Keratinocyte (primary cell): ENCODE measurements at regions not wholly inside any gene's neighbourhood (a gene's known extent, or its start where the extent isn't known, plus 50 kb on each side); places are given as distances from the start of the nearest gene placed in this dataset.

Experiments
- DNase-seq: peaks from one replicate; pipeline ENCODE4 v3.0.0-alpha.2; 2011; ENCODE audit warnings: low read depth, missing footprints, low spot score
- FAIRE-seq: peaks from 2 replicates; lab custom pipeline; 2011; peaks lifted over from hg19 to GRCh38; lab: Jason Lieb, UNC
- H2AFZ ChIP-seq: 2 replicates; pipeline ENCODE4 v1.6.0; 2012; ENCODE audit warnings: low read length, control low read depth, inconsistent platforms; ENCODE audit not compliant: control insufficient read depth
- H3K27ac ChIP-seq: 2 replicates; pipeline ENCODE4 v1.5.1; 2011; ENCODE audit warnings: low read length; ENCODE audit not compliant: control insufficient read depth, insufficient read depth
- H3K27me3 ChIP-seq: 3 replicates; pipeline ENCODE4 v1.6.0; 2011; ENCODE audit warnings: low read length; ENCODE audit not compliant: control insufficient read depth, insufficient read depth; ENCODE audit errors: extremely low read depth
- H3K36me3 ChIP-seq, 2 experiments: 2 replicates in 1 of 2; 3 replicates in 1 of 2; pipeline ENCODE4 v1.5.1; 2011; ENCODE audit warnings: low read length in 2 of 2, mild to moderate bottlenecking in 1 of 2; ENCODE audit not compliant: control insufficient read depth in 2 of 2, insufficient read depth in 2 of 2; ENCODE audit errors: extremely low read depth in 1 of 2
- H3K4me1 ChIP-seq: 3 replicates; pipeline ENCODE4 v1.5.1; 2011; ENCODE audit warnings: low read length; ENCODE audit not compliant: control insufficient read depth, insufficient read depth; ENCODE audit errors: extremely low read depth
- H3K4me2 ChIP-seq: 3 replicates; pipeline ENCODE4 v1.6.0; 2011; ENCODE audit warnings: low read depth, low read length; ENCODE audit not compliant: control insufficient read depth, insufficient read depth; ENCODE audit errors: extremely low read depth
- H3K4me3 ChIP-seq, 3 experiments: fragments of 200-600 bp in 1 of 3; sonication (generic) in 1 of 3; 2 replicates in 2 of 3; 3 replicates in 1 of 3; pipeline ENCODE4 v1.5.1; 2011 to 2016; ENCODE audit warnings: low read length in 3 of 3, mild to moderate bottlenecking in 3 of 3, control low read depth in 2 of 3, inconsistent platforms in 1 of 3, low read depth in 1 of 3, mixed read lengths in 1 of 3, mixed run types in 1 of 3, moderate library complexity in 1 of 3; ENCODE audit not compliant: control insufficient read depth in 2 of 3, insufficient read depth in 2 of 3; ENCODE audit errors: extremely low read depth in 1 of 3
- H3K79me2 ChIP-seq: 2 replicates; pipeline ENCODE4 v1.6.0; 2012; ENCODE audit warnings: low read length; ENCODE audit not compliant: control insufficient read depth, insufficient read depth
- H3K9ac ChIP-seq: 3 replicates; pipeline ENCODE4 v1.6.0; 2011; ENCODE audit warnings: low read length; ENCODE audit not compliant: control insufficient read depth, insufficient read depth; ENCODE audit errors: extremely low read depth
- H3K9me1 ChIP-seq: 3 replicates; pipeline ENCODE4 v1.6.0; 2011; ENCODE audit warnings: low read length; ENCODE audit not compliant: control insufficient read depth, insufficient read depth; ENCODE audit errors: extremely low read depth
- H3K9me3 ChIP-seq: 2 replicates; pipeline ENCODE4 v1.5.1; 2012; ENCODE audit warnings: low read depth, low read length; ENCODE audit not compliant: control insufficient read depth
- H4K20me1 ChIP-seq: 3 replicates; pipeline ENCODE4 v1.6.0; 2011; ENCODE audit warnings: low read length; ENCODE audit not compliant: control insufficient read depth, insufficient read depth; ENCODE audit errors: extremely low read depth
- EZH2 ChIP-seq: IDR thresholded peaks from one replicate; pipeline ENCODE4 v1.6.1; 2012; ENCODE audit warnings: inconsistent platforms, mild to moderate bottlenecking, low read length, moderate library complexity
- dilution Hi-C: fragments of 300-500 bp; cut with MboI; formaldehyde crosslinking; loops from one replicate; pipeline ENCODE4 v1.7.0; 2020; ENCODE audit warnings: low sequenced_read_pairs; ENCODE audit not compliant: extremely low pct_ligation_motif_present
- TF ChIP-seq, protein P1 (sequence below), 3 experiments: IDR thresholded peaks in 1 of 3; conservative IDR thresholded peaks in 1 of 3; optimal IDR thresholded peaks in 1 of 3; 2 replicates in 2 of 3; 3 replicates in 1 of 3; pipeline versions ENCODE3 to v1.5.1; 2011; ENCODE audit warnings: low read length in 3 of 3, mild to moderate bottlenecking in 3 of 3, moderate library complexity in 2 of 3, control low read depth in 1 of 3, inconsistent platforms in 1 of 3; ENCODE audit not compliant: insufficient read depth in 2 of 3; ENCODE audit errors: extremely low read depth in 1 of 3

DNA sequence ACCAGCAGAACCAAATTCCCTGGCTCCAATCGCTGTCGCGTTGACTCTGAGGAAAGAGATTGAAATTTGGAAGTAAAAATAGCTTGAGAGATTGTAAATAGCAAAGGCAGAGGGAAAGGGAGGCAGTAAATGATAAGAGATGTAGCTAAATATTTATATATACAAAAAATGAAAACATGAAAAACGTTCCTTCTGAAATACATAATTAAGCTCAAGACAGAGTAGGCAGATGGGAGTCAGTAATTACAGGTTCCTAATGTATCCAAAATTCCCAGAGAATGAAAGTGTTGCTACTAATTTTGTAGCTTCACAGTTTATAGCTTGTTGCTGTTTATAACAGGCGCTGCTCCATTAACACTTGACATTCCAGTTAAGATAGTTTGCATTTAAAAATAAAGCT, 648.7 kb downstream of the KCNA4 start:
- Histone ChIP-seq H3K27ac (no peak overlapping the region), H3K36me3 (no peaks in the 10 kb centered on the region), H3K79me2 (no peaks in the 10 kb centered on the region), H4K20me1 (no peaks in the 10 kb centered on the region), H3K27me3 (no peaks in the 10 kb centered on the region), H3K4me2 (no peak overlapping the region), H3K4me1 (no peaks in the 10 kb centered on the region), H3K9me1 (no peaks in the 10 kb centered on the region), H3K9me3 (no peaks in the 10 kb centered on the region), H2AFZ (no peak overlapping the region), H3K9ac (no peak overlapping the region), H3K4me3 (no peak overlapping the region)
- DNase-seq, result no peak
- no peak for FAIRE-seq
- dilution Hi-C loops, result no loop called here
- TF ChIP-seq, protein P1, sequence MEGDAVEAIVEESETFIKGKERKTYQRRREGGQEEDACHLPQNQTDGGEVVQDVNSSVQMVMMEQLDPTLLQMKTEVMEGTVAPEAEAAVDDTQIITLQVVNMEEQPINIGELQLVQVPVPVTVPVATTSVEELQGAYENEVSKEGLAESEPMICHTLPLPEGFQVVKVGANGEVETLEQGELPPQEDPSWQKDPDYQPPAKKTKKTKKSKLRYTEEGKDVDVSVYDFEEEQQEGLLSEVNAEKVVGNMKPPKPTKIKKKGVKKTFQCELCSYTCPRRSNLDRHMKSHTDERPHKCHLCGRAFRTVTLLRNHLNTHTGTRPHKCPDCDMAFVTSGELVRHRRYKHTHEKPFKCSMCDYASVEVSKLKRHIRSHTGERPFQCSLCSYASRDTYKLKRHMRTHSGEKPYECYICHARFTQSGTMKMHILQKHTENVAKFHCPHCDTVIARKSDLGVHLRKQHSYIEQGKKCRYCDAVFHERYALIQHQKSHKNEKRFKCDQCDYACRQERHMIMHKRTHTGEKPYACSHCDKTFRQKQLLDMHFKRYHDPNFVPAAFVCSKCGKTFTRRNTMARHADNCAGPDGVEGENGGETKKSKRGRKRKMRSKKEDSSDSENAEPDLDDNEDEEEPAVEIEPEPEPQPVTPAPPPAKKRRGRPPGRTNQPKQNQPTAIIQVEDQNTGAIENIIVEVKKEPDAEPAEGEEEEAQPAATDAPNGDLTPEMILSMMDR (optimal IDR thresholded peaks at IDR 0.05 in 1 of 3, IDR thresholded peaks at IDR 0.05 in 1 of 3, conservative IDR thresholded peaks at IDR 0.05 in 1 of 3; ENCODE audit: extremely low read depth in 1 of 3, insufficient read depth in 2 of 3, low read length in 3 of 3), result no peak
- TF ChIP-seq EZH2, result no peak

DNA sequence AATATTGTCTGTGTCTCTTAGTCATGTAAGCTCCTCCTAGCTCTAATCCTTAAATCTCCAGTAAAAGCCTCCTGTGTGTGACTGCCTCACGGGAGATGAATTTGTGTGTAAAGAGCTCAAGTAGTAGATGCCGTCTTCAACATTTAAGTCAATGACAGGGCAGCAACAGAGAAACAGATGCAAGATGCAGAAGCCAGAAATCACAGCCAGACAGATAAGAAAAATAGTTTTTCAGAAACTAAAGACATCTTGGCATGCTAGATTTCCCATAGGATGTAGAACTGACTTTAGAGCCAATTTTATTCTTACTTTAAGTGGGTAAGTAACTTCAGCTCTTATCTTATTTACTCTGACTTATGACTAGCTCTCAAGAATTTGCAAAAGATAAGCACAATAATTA, 652.8 kb downstream of the KCNA4 start:
- Histone ChIP-seq H3K27ac (no peak overlapping the region), H3K4me3 (no peak overlapping the region), H3K27me3 (no peaks in the 10 kb centered on the region), H3K4me1 (no peaks in the 10 kb centered on the region), H3K79me2 (no peaks in the 10 kb centered on the region), H3K9me3 (no peaks in the 10 kb centered on the region), H3K36me3 (no peaks in the 10 kb centered on the region), H4K20me1 (no peaks in the 10 kb centered on the region), H3K4me2 (no peak overlapping the region), H2AFZ (no peak overlapping the region), H3K9ac (no peak overlapping the region), H3K9me1 (no peaks in the 10 kb centered on the region)
- TF ChIP-seq EZH2, result no peak
- TF ChIP-seq, protein P1 (optimal IDR thresholded peaks at IDR 0.05 in 1 of 3, IDR thresholded peaks at IDR 0.05 in 1 of 3, conservative IDR thresholded peaks at IDR 0.05 in 1 of 3; ENCODE audit: extremely low read depth in 1 of 3, insufficient read depth in 2 of 3, low read length in 3 of 3), result no peak
- no peak for DNase-seq
- dilution Hi-C loops, result no loop called here
- FAIRE-seq, result no peak
